Activated CD4-positive, alpha-beta T cell treated with anti-CD3 and anti-CD28 coated beads for 48 hours (primary cell): ENCODE measurements at regions not wholly inside any gene's neighbourhood (a gene's known extent, or its start where the extent isn't known, plus 50 kb on each side); places are given as distances from the start of the nearest gene placed in this dataset.

Source experiments
- DNase-seq: peaks from one replicate; pipeline ENCODE4 v3.0.0-alpha.2; 2020

- DNase-seq, result no peak
Measured at GRCh38 chr5:153030755-153031725, 459.4 kb upstream of the GRIA1 start.

- DNase-seq, result no peak
Measured at GRCh38 chr5:153039501-153039900, 451.0 kb upstream of the GRIA1 start.

- no peak for DNase-seq
Measured at GRCh38 chr5:153043886-153044285, 446.6 kb upstream of the GRIA1 start.

GRCh38 chr5:153050496-153051179 lies 439.8 kb upstream of the GRIA1 start:
- DNase-seq, result no peak

- no peak for DNase-seq
Measured at GRCh38 chr5:153066281-153066680, 424.2 kb upstream of the GRIA1 start.

GRCh38 chr5:153067869-153068268 lies 422.6 kb upstream of the GRIA1 start:
- no peak for DNase-seq

GRCh38 chr5:153079396-153079795 lies 411.1 kb upstream of the GRIA1 start:
- no peak for DNase-seq

- DNase-seq, result no peak
Measured at GRCh38 chr5:153080940-153081339, 409.5 kb upstream of the GRIA1 start.

GRCh38 chr5:153081385-153081784 lies 409.1 kb upstream of the GRIA1 start:
- no peak for DNase-seq

GRCh38 chr5:153084511-153084910 lies 406.0 kb upstream of the GRIA1 start:
- no peak for DNase-seq

- no peak for DNase-seq
Measured at GRCh38 chr5:153086486-153086885, 404.0 kb upstream of the GRIA1 start.

GRCh38 chr5:153088538-153088937 lies 401.9 kb upstream of the GRIA1 start:
- no peak for DNase-seq

- no peak for DNase-seq
Measured at GRCh38 chr5:153094333-153094732, 396.1 kb upstream of the GRIA1 start.

- no peak for DNase-seq
Measured at GRCh38 chr5:153096381-153096780, 394.1 kb upstream of the GRIA1 start.

- DNase-seq, result no peak
Measured at GRCh38 chr5:153099328-153099727, 391.1 kb upstream of the GRIA1 start.

GRCh38 chr5:153101235-153102180 lies 389.0 kb upstream of the GRIA1 start:
- DNase-seq, result no peak

- DNase-seq, result no peak
Measured at GRCh38 chr5:153116916-153117315, 373.6 kb upstream of the GRIA1 start.

- DNase-seq, result no peak
Measured at GRCh38 chr5:153118018-153118417, 372.5 kb upstream of the GRIA1 start.

GRCh38 chr5:153122403-153122802 lies 368.1 kb upstream of the GRIA1 start:
- no peak for DNase-seq

- no peak for DNase-seq
Measured at GRCh38 chr5:153130296-153130695, 360.2 kb upstream of the GRIA1 start.

GRCh38 chr5:153135411-153135810 lies 355.1 kb upstream of the GRIA1 start:
- DNase-seq, result no peak

- DNase-seq, result no peak
Measured at GRCh38 chr5:153136910-153137614, 353.4 kb upstream of the GRIA1 start.
